ENCODE measurements at regions not wholly inside any gene's neighbourhood (a gene's known extent, or its start where the extent isn't known, plus 50 kb on each side); places are given as distances from the start of the nearest gene placed in this dataset.

- TF ChIP-seq, protein P1, sequence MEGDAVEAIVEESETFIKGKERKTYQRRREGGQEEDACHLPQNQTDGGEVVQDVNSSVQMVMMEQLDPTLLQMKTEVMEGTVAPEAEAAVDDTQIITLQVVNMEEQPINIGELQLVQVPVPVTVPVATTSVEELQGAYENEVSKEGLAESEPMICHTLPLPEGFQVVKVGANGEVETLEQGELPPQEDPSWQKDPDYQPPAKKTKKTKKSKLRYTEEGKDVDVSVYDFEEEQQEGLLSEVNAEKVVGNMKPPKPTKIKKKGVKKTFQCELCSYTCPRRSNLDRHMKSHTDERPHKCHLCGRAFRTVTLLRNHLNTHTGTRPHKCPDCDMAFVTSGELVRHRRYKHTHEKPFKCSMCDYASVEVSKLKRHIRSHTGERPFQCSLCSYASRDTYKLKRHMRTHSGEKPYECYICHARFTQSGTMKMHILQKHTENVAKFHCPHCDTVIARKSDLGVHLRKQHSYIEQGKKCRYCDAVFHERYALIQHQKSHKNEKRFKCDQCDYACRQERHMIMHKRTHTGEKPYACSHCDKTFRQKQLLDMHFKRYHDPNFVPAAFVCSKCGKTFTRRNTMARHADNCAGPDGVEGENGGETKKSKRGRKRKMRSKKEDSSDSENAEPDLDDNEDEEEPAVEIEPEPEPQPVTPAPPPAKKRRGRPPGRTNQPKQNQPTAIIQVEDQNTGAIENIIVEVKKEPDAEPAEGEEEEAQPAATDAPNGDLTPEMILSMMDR (IDR thresholded peaks at IDR 0.05), result no peak
- no peak for TF ChIP-seq POLR2A (IDR thresholded peaks at IDR 0.05)
These were observed 1012.1 kb downstream of the FAM133A start for GRCh38 chrX:94686071-94686470.
